ENCODE measurements at regions not wholly inside any gene's neighbourhood (a gene's known extent, or its start where the extent isn't known, plus 50 kb on each side); places are given as distances from the start of the nearest gene placed in this dataset.

DNA sequence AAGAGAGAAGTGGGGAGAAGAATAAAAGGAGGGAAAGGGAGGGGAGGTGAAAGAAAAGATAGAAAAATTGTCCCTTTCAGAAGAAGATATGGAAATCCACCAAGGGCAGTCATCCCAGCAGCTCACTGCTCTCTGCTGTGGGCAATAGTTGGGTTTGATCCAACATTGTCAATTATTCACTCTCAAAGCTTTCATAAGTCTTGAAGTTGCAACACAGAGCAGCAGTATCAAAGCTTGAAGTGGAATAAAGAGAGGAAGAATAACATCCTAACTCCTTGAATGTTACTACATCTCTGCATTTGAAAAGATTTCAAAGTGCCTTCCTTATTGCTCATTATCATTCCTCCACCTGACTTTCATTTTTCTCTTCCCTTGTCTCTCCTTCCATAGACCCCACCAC, 62.3 kb upstream of the HHIP start:
- no peak overlapping the region for H3K9ac ChIP-seq (ENCODE audit: insufficient read depth in 1 of 2, low read depth in 2 of 2, low read length in 2 of 2)
- no peak overlapping the region for H2AFZ ChIP-seq (ENCODE audit: low read depth, low read length)
- no peak for FAIRE-seq
- no peaks in the 10 kb centered on the region for H3K36me3 ChIP-seq (ENCODE audit: control insufficient read depth, insufficient read depth, low read length)
- H3K27ac ChIP-seq (ENCODE audit: extremely low read depth, low read depth, low read length), result no peak overlapping the region
- TF ChIP-seq MAZ (CRISPR knock-in tag; conservative IDR thresholded peaks at IDR 0.05 in 1 of 2, IDR thresholded peaks at IDR 0.05 in 1 of 2), result no peak
- no peak for TF ChIP-seq THRAP3 (IDR thresholded peaks at IDR 0.05; ENCODE audit: borderline replicate concordance)
- no peak for TF ChIP-seq HCFC1 (IDR thresholded peaks at IDR 0.05; ENCODE audit: low read depth, low read length)
- TF ChIP-seq, protein P1, sequence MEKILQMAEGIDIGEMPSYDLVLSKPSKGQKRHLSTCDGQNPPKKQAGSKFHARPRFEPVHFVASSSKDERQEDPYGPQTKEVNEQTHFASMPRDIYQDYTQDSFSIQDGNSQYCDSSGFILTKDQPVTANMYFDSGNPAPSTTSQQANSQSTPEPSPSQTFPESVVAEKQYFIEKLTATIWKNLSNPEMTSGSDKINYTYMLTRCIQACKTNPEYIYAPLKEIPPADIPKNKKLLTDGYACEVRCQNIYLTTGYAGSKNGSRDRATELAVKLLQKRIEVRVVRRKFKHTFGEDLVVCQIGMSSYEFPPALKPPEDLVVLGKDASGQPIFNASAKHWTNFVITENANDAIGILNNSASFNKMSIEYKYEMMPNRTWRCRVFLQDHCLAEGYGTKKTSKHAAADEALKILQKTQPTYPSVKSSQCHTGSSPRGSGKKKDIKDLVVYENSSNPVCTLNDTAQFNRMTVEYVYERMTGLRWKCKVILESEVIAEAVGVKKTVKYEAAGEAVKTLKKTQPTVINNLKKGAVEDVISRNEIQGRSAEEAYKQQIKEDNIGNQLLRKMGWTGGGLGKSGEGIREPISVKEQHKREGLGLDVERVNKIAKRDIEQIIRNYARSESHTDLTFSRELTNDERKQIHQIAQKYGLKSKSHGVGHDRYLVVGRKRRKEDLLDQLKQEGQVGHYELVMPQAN (IDR thresholded peaks at IDR 0.05; ENCODE audit: borderline replicate concordance), result no peak
- no peak for TF ChIP-seq ZC3H11A (IDR thresholded peaks at IDR 0.05; ENCODE audit: low read depth, low read length)
- TF ChIP-seq TBP (optimal IDR thresholded peaks at IDR 0.05; ENCODE audit: low read depth, low read length), result no peak
- TF ChIP-seq RBFOX2 (IDR thresholded peaks at IDR 0.05; ENCODE audit: low read depth, low read length), result no peak
- TF ChIP-seq ZBTB1 (CRISPR knock-in tag; IDR thresholded peaks at IDR 0.05; ENCODE audit: borderline replicate concordance, low read depth), result no peak
- TF ChIP-seq, protein P2, sequence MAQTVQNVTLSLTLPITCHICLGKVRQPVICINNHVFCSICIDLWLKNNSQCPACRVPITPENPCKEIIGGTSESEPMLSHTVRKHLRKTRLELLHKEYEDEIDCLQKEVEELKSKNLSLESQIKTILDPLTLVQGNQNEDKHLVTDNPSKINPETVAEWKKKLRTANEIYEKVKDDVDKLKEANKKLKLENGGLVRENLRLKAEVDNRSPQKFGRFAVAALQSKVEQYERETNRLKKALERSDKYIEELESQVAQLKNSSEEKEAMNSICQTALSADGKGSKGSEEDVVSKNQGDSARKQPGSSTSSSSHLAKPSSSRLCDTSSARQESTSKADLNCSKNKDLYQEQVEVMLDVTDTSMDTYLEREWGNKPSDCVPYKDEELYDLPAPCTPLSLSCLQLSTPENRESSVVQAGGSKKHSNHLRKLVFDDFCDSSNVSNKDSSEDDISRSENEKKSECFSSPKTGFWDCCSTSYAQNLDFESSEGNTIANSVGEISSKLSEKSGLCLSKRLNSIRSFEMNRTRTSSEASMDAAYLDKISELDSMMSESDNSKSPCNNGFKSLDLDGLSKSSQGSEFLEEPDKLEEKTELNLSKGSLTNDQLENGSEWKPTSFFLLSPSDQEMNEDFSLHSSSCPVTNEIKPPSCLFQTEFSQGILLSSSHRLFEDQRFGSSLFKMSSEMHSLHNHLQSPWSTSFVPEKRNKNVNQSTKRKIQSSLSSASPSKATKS (CRISPR knock-in tag; IDR thresholded peaks at IDR 0.05), result no peak
- no peak for TF ChIP-seq ZNF436 (CRISPR knock-in tag; IDR thresholded peaks at IDR 0.05)
- TF ChIP-seq ZSCAN29 (IDR thresholded peaks at IDR 0.05), result no peak
- TF ChIP-seq, protein P3, sequence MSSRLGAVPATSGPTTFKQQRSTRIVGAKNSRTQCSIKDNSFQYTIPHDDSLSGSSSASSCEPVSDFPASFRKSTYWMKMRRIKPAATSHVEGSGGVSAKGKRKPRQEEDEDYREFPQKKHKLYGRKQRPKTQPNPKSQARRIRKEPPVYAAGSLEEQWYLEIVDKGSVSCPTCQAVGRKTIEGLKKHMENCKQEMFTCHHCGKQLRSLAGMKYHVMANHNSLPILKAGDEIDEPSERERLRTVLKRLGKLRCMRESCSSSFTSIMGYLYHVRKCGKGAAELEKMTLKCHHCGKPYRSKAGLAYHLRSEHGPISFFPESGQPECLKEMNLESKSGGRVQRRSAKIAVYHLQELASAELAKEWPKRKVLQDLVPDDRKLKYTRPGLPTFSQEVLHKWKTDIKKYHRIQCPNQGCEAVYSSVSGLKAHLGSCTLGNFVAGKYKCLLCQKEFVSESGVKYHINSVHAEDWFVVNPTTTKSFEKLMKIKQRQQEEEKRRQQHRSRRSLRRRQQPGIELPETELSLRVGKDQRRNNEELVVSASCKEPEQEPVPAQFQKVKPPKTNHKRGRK (tag; IDR thresholded peaks at IDR 0.05), result no peak
- DNase-seq (ENCODE audit: extremely low read depth in 1 of 4, low spot score in 3 of 4), result no peak
- ATAC-seq, result no peak
- BruUV-seq (replicated peaks), result no TSS peak
- H3K27me3 ChIP-seq (ENCODE audit: control insufficient read depth in 2 of 2, insufficient read depth in 2 of 2, low read length in 2 of 2), result no peaks in the 10 kb centered on the region
- intact Hi-C loops (cut with micrococcal nuclease), result no loop called here
- H3K4me3 ChIP-seq, result no peak overlapping the region
- H3K79me2 ChIP-seq (ENCODE audit: control insufficient read depth, insufficient read depth, low read length), result no peaks in the 10 kb centered on the region
- no peak overlapping the region for H3K4me2 ChIP-seq (ENCODE audit: insufficient read depth, low read length)
- H3K9me3 ChIP-seq (replicated peaks; ENCODE audit: control insufficient read depth, insufficient read depth, low read depth, low read length), result no peaks in the 10 kb centered on the region
- no peaks in the 10 kb centered on the region for H4K20me1 ChIP-seq (replicated peaks; ENCODE audit: control insufficient read depth, insufficient read depth, low read length)
- no peaks in the 10 kb centered on the region for H3K9me1 ChIP-seq (ENCODE audit: control insufficient read depth, insufficient read depth, low read length)
- ChIA-PET POLR2A (no interaction called here), CTCF (ENCODE audit: low intra/inter-chr PET ratio) (no interaction called here)
- in situ Hi-C loops (cut with MboI), result no loop called here
- no peaks in the 10 kb centered on the region for H3K4me1 ChIP-seq (replicated peaks in 1 of 2; ENCODE audit: control insufficient read depth in 2 of 2, insufficient read depth in 2 of 2, low read length in 2 of 2)
